ENCODE measurements at regions not wholly inside any gene's neighbourhood (a gene's known extent, or its start where the extent isn't known, plus 50 kb on each side); places are given as distances from the start of the nearest gene placed in this dataset.

- no peak for TF ChIP-seq TEAD4 (IDR thresholded peaks at IDR 0.05; ENCODE audit: borderline replicate concordance, insufficient read depth)
- TF ChIP-seq YY1 (IDR thresholded peaks at IDR 0.05; ENCODE audit: low read depth): no peak
- TF ChIP-seq USF2 (IDR thresholded peaks at IDR 0.05; ENCODE audit: borderline replicate concordance, low read depth, low read length): no peak
These were observed 100.2 kb downstream of the MICALL2 start for GRCh38 chr7:1359051-1359400.
